GM12864 (cell line): ENCODE measurements at regions not wholly inside any gene's neighbourhood (a gene's known extent, or its start where the extent isn't known, plus 50 kb on each side); places are given as distances from the start of the nearest gene placed in this dataset.

Source experiments
- DNase-seq: peaks from one replicate; pipeline ENCODE4 v3.0.0-alpha.2; 2011; ENCODE audit warnings: low read depth
- H3K4me3 ChIP-seq: 2 replicates; pipeline ENCODE4 v1.5.1; 2011; ENCODE audit warnings: mild to moderate bottlenecking, low read depth, low read length, control low read depth
- CTCF ChIP-seq: IDR thresholded peaks from 2 replicates; pipeline ENCODE4 v1.5.1; 2011; ENCODE audit warnings: low read depth, mild to moderate bottlenecking, moderate library complexity, low read length, control low read depth, inconsistent platforms; ENCODE audit errors: missing control alignments

DNA sequence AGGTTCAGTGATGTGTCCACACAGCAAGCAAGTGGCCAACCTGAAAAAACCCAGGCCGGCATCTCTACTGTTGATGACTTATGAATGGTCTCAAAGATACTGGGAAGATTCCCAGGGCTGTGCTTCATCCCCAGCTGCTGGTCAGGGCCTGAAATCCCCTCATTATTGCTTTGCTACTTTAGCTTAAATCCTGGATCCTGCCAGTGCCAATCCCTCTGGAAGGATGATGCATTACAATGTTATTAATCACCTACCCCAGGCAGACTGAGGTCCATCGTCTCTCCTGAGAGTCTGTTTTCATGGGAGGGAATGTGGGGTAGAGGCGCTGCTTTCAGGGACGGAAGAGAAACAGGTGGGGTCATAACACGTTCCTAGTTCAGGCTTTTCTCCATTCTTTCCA is 371.6 kb downstream of the RPS24 start:
- TF ChIP-seq CTCF, result no peak
- no peak overlapping the region for H3K4me3 ChIP-seq
- DNase-seq, result no peak

- TF ChIP-seq CTCF, result no peak
- no peak for DNase-seq
These were observed 372.1 kb downstream of the RPS24 start for GRCh38 chr10:78405736-78406135.

GRCh38 chr10:78406648-78407008 is 373.0 kb downstream of the RPS24 start:
- TF ChIP-seq CTCF, result no peak
- H3K4me3 ChIP-seq, result no peak overlapping the region
- no peak for DNase-seq

More at GRCh38 chr10:78405736-78406135, 372.1 kb downstream of the RPS24 start:
- H3K4me3 ChIP-seq, result no peak overlapping the region

DNA sequence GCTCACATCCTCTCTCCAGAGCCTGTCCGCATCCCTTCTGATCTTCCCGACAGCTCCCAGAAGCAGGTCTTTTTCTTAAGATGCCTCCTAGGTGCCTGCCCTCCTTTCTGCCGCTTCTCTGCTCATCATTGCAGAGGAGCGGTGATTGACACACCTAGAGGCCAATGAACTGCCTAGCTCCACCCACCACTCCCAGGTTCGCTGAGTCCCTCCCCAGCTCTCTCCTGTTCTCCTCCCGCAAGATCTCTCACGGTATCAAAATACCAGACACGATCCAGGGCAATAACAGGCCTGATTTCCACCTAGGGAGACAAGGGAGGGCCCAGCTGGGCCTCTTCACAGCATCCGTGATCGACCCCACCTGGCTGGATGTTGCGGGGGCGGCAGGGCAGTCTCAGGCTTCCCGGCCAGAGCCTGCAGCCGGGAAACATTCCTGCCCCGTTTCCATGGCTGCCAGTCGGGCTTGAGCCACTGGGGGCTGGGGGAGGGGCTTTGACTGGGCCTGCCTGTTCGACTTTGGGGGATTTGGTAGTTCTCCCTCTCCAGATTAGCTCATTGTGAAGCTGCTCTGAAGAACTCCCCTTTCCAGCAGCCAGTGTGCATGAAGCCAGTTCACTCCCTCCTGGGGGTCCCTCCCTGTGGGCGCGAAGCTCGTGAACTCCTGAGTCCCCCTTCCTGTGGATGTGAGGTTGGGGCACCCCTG is 373.5 kb downstream of the RPS24 start:
- peak; percentile 48 for DNase-seq
- H3K4me3 ChIP-seq, result no peak overlapping the region
- no peak for TF ChIP-seq CTCF

GRCh38 chr10:78407966-78408365 is 374.3 kb downstream of the RPS24 start:
- TF ChIP-seq CTCF, result no peak
- no peak for DNase-seq
- no peak overlapping the region for H3K4me3 ChIP-seq

DNA sequence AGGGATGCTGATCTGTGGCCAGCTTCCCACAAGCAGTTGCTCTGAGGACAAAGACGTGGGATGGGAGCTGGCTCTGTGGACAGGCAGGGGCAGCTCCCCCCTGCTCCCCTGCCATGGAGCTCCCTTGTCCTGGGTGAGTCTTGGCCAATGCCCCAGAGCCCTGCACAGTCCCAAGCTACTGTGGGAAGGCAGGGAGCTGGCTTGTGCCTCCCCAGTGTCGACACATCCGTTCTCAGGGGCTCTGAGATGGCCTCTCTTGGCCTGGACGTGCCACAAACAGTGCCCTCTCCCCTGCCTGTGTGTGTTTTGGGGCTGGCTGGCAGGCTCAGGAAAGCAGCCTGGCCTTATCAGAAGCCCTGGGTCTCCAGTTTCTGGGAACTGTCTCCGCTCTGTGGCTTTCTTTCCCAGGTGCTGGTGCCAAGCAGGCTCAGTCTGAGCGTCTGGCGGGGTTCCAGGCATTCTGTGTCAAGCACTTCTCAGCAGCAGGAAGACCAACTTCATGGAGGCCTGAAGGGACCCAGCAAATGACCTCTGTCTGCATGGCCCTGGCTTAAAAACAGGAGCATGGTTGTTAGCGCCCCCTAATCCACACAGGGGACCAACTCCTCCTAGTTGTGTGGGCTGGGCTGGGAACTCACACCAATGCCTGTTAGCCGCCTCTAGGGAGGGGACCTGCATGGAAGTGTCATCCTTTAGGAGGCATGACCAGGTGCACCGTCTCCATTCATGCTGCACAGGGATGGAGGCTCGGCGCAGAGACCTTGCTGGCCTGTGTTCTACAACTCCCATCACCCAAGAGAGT is 375.2 kb downstream of the RPS24 start:
- TF ChIP-seq CTCF, result no peak
- no peak for DNase-seq

More for the DNA sequence above, 375.2 kb downstream of the RPS24 start:
- H3K4me3 ChIP-seq, result no peak overlapping the region
